ENCODE measurements at regions not wholly inside any gene's neighbourhood (a gene's known extent, or its start where the extent isn't known, plus 50 kb on each side); places are given as distances from the start of the nearest gene placed in this dataset.

GRCh38 chr4:140316799-140317198 is 56.6 kb upstream of the SCOC start:
- DNase-seq (ENCODE audit: low spot score): no peak

- no peak for DNase-seq (ENCODE audit: low spot score)
These were observed 57.5 kb upstream of the SCOC start for GRCh38 chr4:140315970-140316369.

GRCh38 chr4:140315438-140315837 is 58.0 kb upstream of the SCOC start:
- no peak for DNase-seq (ENCODE audit: low spot score)

GRCh38 chr4:140315019-140315418 is 58.4 kb upstream of the SCOC start:
- no peak for DNase-seq (ENCODE audit: low spot score)

GRCh38 chr4:140312100-140312499 is 61.3 kb upstream of the SCOC start:
- DNase-seq (ENCODE audit: low spot score): no peak

GRCh38 chr4:140311257-140311835 is 62.1 kb upstream of the SCOC start:
- no peak for DNase-seq (ENCODE audit: low spot score)

- peak; percentile 23 for DNase-seq (ENCODE audit: low spot score)
These were observed 64.1 kb upstream of the SCOC start for GRCh38 chr4:140309124-140309870.

- no peak for DNase-seq (ENCODE audit: low spot score)
These were observed 64.9 kb upstream of the SCOC start for GRCh38 chr4:140308366-140309123.

- peak; percentile 16 for DNase-seq (ENCODE audit: low spot score)
These were observed 68.4 kb upstream of the SCOC start for GRCh38 chr4:140305053-140305452.

GRCh38 chr4:140304346-140304745 is 69.1 kb upstream of the SCOC start:
- no peak for DNase-seq (ENCODE audit: low spot score)

- no peak for DNase-seq (ENCODE audit: low spot score)
These were observed 71.1 kb upstream of the SCOC start for GRCh38 chr4:140302151-140302859.

GRCh38 chr4:140300271-140300970 is 73.0 kb upstream of the SCOC start:
- DNase-seq (ENCODE audit: low spot score): peak; percentile 4

- DNase-seq (ENCODE audit: low spot score): no peak
These were observed 75.4 kb upstream of the SCOC start for GRCh38 chr4:140298001-140298400.

- DNase-seq (ENCODE audit: low spot score): no peak
These were observed 76.2 kb upstream of the SCOC start for GRCh38 chr4:140297221-140297570.

- peak; percentile 41 for DNase-seq (ENCODE audit: low spot score)
These were observed 76.9 kb upstream of the SCOC start for GRCh38 chr4:140296335-140297220.

- DNase-seq (ENCODE audit: low spot score): no peak
These were observed 79.5 kb upstream of the SCOC start for GRCh38 chr4:140293979-140294378.

- no peak for DNase-seq (ENCODE audit: low spot score)
These were observed 82.2 kb upstream of the SCOC start for GRCh38 chr4:140291259-140291658.

GRCh38 chr4:140289486-140289885 is 84.0 kb upstream of the SCOC start:
- DNase-seq (ENCODE audit: low spot score): no peak

- DNase-seq (ENCODE audit: low spot score): no peak
These were observed 87.0 kb upstream of the SCOC start for GRCh38 chr4:140286456-140286855.

GRCh38 chr4:140284456-140284855 is 89.0 kb upstream of the SCOC start:
- DNase-seq (ENCODE audit: low spot score): no peak
